HG03135 (cell line): ENCODE measurements at regions not wholly inside any gene's neighbourhood (a gene's known extent, or its start where the extent isn't known, plus 50 kb on each side); places are given as distances from the start of the nearest gene placed in this dataset.
"Not testable (repeated sequence)": the region's sequence is repeated elsewhere in the genome, so short reads cannot be mapped to it uniquely, and the experiment has no call there.

Experiments used
- ATAC-seq: cut with Tn5 transposase; IDR thresholded peaks from one replicate; pipeline ENCODE4 v1.9.1; 2021; ENCODE audit warnings: mild to moderate bottlenecking, moderate library complexity; ENCODE audit not compliant: unreplicated experiment

DNA sequence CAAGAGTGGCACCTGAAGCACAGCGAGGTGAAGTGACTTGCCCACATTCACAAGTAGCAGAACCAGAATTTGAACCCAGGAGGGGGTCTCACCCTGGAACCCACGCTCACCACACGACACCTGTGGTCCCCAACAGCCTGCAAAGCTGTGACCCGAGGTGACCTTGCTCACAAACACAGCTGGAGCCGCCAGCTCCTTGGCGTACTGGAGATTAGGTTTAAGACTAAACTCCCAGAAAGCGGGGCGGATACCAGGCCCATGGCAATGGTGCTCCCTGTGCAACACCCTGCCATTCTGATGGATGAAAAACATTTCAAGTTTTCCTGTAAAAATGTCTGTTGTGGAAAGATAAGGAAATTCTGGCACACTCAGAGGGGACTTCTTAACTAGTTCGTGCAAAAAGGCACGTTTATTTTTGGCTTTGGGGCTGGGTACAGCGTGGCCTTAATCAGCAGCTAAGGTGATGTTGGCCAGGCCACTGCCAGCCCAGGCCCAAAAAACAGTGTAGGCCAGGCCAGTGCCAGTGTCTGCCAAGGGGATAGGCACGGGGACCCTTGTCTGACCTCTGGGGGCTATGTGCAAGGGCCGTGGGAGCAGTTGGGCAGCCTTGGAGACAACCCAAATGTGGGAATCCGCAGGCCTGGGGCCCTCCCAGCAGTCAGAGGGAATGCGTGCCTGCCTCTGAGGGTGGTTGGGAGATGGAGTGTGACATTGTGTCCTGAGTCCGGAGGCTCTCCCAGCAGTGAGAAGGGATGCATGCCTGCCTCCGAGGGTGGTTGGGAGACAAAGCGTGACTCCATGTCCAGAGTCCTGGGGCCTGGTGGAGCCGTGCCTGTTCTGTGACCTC is 185.0 kb upstream of the HS6ST1 start:
- no peak for ATAC-seq

GRCh38 chr2:128504246-128505149 is 185.8 kb upstream of the HS6ST1 start:
- ATAC-seq: no peak

DNA sequence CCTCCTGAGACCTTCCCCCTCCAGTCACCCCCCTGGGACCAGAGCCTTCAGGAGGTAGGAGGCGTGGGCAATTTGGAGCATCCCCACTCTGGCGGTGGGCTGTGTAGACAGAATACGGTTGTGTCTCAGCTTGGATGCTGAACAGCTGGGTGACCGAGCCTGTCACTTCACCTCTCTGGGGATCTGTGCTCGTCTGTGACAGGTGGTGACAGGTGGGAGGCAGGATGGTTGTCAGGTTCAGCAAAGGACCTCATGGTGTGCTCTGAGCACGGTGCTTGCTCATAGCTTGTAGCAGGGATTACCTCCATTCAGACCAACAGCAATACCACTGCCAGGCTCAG is 186.5 kb upstream of the HS6ST1 start:
- no peak for ATAC-seq

- no peak for ATAC-seq
Observed at GRCh38 chr2:128505575-128506526, 187.2 kb upstream of the HS6ST1 start.

GRCh38 chr2:128506534-128506933 is 187.9 kb upstream of the HS6ST1 start:
- ATAC-seq: no peak

DNA sequence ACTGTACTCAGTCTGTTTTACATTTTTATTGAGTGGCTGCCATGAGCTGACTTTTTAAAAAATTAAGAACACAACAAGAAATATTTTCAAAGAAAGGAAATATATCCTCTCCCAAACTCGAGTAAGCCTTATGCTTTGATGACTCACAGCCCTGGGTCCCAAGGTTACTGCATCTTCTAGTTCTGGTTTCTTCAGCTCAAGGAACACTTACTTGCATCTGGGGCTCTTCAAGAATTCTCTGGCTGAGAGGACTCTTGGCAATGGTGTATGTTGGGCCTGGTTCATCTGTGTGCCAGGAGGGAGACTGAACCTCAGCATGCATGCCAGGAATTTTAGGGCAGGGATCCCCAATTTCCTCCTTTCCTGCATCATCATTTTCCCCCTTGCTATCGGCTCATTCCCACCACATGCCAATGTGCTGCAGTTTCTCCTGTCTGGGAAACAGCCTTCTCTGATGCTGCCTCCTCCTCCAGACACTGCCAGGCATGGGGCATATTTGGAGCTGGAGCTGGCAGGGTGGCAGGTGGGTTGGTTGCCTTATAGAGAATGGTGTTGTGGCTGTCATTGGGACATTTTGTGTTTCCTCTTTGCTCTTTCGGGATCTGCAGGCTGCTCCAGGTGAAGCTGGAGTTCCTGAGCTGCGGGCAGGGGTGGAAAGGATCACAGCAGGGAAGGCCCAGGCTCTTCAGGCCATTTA is 192.2 kb upstream of the HS6ST1 start:
- ATAC-seq: no peak

DNA sequence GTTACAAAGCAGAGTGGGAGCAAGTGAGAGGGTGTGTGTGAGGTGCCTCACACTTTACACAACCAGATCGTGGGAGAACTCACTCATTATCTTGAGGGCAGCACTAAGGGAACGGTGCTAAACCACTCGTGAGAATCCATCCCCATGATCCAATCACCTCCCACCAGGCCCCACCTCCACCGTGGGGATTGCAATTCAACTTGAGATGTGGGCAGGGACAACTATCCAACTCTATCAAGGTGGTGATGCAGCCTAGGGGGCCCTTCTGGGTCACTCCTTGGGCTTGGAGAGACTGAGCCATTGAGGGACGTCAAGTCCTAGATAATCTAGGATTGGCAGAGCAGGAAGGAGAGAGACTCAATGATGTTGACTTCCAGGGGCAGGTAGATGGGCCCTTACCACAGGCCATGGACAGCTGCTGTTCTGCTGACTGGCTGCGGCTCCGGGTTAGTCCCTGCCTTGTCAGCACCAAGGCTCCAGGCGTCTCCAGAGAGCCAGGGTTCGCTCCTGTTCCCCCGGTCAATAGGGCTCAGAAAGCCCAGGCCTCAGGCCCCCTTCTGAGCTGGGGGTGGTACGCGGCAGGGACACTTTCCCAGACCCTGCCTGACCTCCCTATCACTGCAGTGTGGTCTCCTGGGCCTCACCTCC is 193.2 kb upstream of the HS6ST1 start:
- ATAC-seq: no peak

GRCh38 chr2:128512379-128513115 is 193.9 kb upstream of the HS6ST1 start:
- ATAC-seq: no peak

GRCh38 chr2:128513116-128513960 is 194.7 kb upstream of the HS6ST1 start:
- no peak for ATAC-seq

DNA sequence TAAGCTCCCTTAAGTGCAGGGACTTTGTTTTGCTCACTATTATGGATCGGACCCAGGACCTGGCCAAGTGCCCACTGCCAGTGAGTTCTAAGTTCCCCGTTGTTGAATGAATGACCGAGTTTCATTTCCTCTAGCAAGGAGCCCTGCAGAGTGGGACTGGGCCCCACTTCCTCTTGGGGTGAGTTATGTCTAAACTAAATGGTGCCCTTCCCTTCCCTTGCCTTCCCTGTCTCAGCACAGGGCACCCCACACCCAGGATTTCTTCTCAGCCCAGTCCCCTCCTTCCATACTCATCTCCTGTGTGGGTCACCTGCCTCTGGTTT is 195.3 kb upstream of the HS6ST1 start:
- ATAC-seq: peak; percentile 64

- no peak for ATAC-seq
Observed at GRCh38 chr2:128514555-128514955, 195.9 kb upstream of the HS6ST1 start.

- ATAC-seq: no peak
Observed at GRCh38 chr2:128516938-128517337, 198.3 kb upstream of the HS6ST1 start.

DNA sequence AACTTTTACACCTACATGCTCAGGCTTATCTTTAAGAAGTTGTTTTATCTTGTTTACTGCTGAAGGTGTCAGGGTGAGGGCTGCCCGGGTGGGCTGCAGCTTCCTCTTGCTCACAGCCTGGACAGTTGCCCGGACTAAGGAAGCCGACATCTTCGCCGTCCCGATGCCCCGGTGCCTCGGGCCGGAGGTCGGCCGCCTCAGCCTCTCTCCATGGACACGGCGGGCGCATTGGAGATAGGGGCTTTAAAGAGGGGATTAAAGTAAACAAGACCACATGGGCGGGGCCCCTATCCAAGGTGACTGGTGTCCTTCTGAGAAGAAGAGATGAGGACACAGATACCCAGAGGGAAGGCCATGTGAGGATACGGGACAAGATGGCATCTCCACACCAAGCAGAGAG is 200.4 kb upstream of the HS6ST1 start:
- ATAC-seq: not testable (repeated sequence)

DNA sequence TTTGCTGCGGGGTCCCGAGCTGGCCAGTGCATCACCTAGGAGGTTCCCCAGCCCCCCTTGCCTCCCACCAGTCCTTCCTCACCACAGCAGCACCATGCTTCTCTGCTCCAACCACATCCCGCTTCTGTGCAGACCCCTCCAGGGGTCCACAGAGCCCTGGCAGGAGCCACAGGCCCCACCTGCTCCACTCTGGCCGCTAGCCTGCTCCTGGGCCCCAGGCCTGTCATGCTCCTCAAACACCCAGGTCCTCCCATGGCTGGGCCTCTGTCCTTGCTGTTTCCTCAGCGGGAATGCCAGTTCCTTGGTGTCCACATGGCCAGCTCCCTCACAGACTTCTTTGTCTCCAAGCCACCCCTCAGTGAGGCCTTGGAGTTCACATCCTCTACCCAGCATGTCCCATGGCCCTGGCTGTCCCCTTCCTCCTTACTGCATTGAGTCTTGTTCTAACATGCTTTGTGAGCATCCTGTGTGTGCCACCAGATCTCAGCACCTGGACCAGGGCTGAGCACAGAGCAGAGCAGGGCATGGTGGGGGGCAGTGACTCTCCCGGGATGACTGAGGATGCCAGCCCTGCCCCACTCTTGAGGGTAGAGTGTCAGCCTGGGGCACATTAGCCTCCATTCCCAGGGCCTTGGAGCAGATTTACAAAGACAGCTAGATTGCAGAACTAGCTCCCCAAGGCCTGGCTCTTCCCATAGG is 201.0 kb upstream of the HS6ST1 start:
- ATAC-seq: no peak

DNA sequence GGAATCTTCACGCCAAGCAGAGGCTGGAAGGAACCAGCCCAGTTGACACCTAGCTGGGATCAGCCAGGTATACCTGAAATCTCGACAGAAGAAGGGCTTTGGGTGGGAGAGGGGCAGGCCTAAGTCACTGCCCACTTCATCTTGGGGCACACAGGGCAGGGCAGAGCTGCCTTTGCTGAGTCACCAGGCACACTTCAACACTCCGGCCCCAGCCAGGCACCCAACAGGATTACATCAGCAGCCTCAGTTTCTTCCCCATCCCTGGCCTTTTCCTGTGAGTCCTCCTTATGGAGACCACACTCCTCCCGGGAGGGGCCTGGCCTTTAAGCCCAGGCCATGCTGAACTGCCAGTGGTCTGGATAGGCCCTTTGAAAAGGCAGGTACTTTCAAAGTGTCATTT is 201.7 kb upstream of the HS6ST1 start:
- peak; percentile 12 for ATAC-seq

- ATAC-seq: peak; percentile 84
Observed at GRCh38 chr2:128520791-128521190, 202.1 kb upstream of the HS6ST1 start.

GRCh38 chr2:128521482-128521881 is 202.8 kb upstream of the HS6ST1 start:
- ATAC-seq: no peak

GRCh38 chr2:128522829-128523228 is 204.2 kb upstream of the HS6ST1 start:
- ATAC-seq: no peak
